ENCODE measurements at regions not wholly inside any gene's neighbourhood (a gene's known extent, or its start where the extent isn't known, plus 50 kb on each side); places are given as distances from the start of the nearest gene placed in this dataset.

GRCh38 chr12:39224971-39225370 lies 217.9 kb downstream of the KIF21A start:
- no peak for TF ChIP-seq CTCF (IDR thresholded peaks at IDR 0.05; ENCODE audit: insufficient read depth, low read depth, low read length, missing control alignments)
- H3K4me3 ChIP-seq (ENCODE audit: low read length), result no peak overlapping the region
- DNase-seq (ENCODE audit: low read depth), result peak; percentile 11

GRCh38 chr12:39205969-39206368 lies 237.0 kb downstream of the KIF21A start:
- TF ChIP-seq CTCF (IDR thresholded peaks at IDR 0.05; ENCODE audit: insufficient read depth, low read depth, low read length, missing control alignments), result no peak
- H3K4me3 ChIP-seq (ENCODE audit: low read length), result no peak overlapping the region
- no peak for DNase-seq (ENCODE audit: low read depth)

- TF ChIP-seq CTCF (IDR thresholded peaks at IDR 0.05; ENCODE audit: insufficient read depth, low read depth, low read length, missing control alignments), result no peak
- peak; percentile 24 for DNase-seq (ENCODE audit: low read depth)
- no peak overlapping the region for H3K4me3 ChIP-seq (ENCODE audit: low read length)
Observed at GRCh38 chr12:39199351-39199750, 243.6 kb downstream of the KIF21A start.

GRCh38 chr12:39188689-39189088 lies 254.2 kb downstream of the KIF21A start:
- TF ChIP-seq CTCF (IDR thresholded peaks at IDR 0.05; ENCODE audit: insufficient read depth, low read depth, low read length, missing control alignments), result no peak
- no peak for DNase-seq (ENCODE audit: low read depth)
- no peak overlapping the region for H3K4me3 ChIP-seq (ENCODE audit: low read length)

- H3K4me3 ChIP-seq (ENCODE audit: low read length), result no peak overlapping the region
- no peak for DNase-seq (ENCODE audit: low read depth)
- no peak for TF ChIP-seq CTCF (IDR thresholded peaks at IDR 0.05; ENCODE audit: insufficient read depth, low read depth, low read length, missing control alignments)
Observed at GRCh38 chr12:39186744-39187143, 256.2 kb downstream of the KIF21A start.

- TF ChIP-seq CTCF (IDR thresholded peaks at IDR 0.05; ENCODE audit: insufficient read depth, low read depth, low read length, missing control alignments), result no peak
- no peak overlapping the region for H3K4me3 ChIP-seq (ENCODE audit: low read length)
- DNase-seq (ENCODE audit: low read depth), result no peak
Observed at GRCh38 chr12:39178837-39179236, 264.1 kb downstream of the KIF21A start.

- no peak for TF ChIP-seq CTCF (IDR thresholded peaks at IDR 0.05; ENCODE audit: insufficient read depth, low read depth, low read length, missing control alignments)
Observed at GRCh38 chr12:39176356-39176755, 266.6 kb downstream of the KIF21A start.

More at GRCh38 chr12:39176356-39176755, 266.6 kb downstream of the KIF21A start:
- no peak overlapping the region for H3K4me3 ChIP-seq (ENCODE audit: low read length)
- no peak for DNase-seq (ENCODE audit: low read depth)
